ENCODE measurements at regions not wholly inside any gene's neighbourhood (a gene's known extent, or its start where the extent isn't known, plus 50 kb on each side); places are given as distances from the start of the nearest gene placed in this dataset.

DNA sequence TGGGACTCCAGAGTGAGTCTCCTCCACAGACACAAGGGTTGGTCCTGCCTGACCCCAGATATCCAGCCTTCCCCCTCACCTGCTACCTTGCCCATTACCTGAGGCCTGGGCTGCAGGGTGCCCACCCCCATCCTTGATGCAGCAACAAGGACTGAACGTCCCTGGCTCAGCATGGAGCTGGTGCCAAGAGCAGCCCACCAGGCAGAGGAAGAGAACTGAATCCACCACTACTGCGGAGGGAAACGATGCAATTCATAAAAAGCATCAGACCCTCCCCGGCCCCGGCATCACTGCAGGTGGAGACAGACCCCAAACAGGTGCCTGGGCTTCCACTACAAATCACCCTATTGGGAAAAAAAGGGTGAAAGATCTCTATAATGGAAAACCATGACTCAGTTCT, 131.0 kb upstream of the TNRC6C start:
- Histone ChIP-seq H3K4me2 (ENCODE audit: low read length) (no peak overlapping the region), H3K79me2 (ENCODE audit: control insufficient read depth, low read length) (no peaks in the 10 kb centered on the region), H3K36me3 (ENCODE audit: control insufficient read depth, low read length) (no peaks in the 10 kb centered on the region), H3K4me3 (ENCODE audit: low read length) (no peak overlapping the region), H3K9me2 (replicated peaks; ENCODE audit: control insufficient read depth, low read length) (no peaks in the 10 kb centered on the region), H3K9me3 (ENCODE audit: control insufficient read depth, insufficient read depth, low read length) (peaks cover 8% of the 10 kb centered on the region; the same call in 1 of the 2 replicates), H3K27ac (ENCODE audit: low read depth, low read length) (no peak overlapping the region), H3K27me3 (ENCODE audit: control insufficient read depth, low read length) (no peaks in the 10 kb centered on the region; the same call in 1 of the 2 replicates), H4K20me1 (ENCODE audit: control insufficient read depth, insufficient read depth, low read depth, low read length) (no peaks in the 10 kb centered on the region), H3K4me1 (ENCODE audit: control insufficient read depth, low read length) (no peaks in the 10 kb centered on the region), H3F3A (ENCODE audit: control insufficient read depth, insufficient read depth) (peaks cover 9% of the 10 kb centered on the region; the same call in 1 of the 2 replicates)
- TF ChIP-seq EZH2phosphoT487 (IDR thresholded peaks at IDR 0.05; ENCODE audit: borderline replicate concordance, low read length), result no peak
- TF ChIP-seq, protein P1, sequence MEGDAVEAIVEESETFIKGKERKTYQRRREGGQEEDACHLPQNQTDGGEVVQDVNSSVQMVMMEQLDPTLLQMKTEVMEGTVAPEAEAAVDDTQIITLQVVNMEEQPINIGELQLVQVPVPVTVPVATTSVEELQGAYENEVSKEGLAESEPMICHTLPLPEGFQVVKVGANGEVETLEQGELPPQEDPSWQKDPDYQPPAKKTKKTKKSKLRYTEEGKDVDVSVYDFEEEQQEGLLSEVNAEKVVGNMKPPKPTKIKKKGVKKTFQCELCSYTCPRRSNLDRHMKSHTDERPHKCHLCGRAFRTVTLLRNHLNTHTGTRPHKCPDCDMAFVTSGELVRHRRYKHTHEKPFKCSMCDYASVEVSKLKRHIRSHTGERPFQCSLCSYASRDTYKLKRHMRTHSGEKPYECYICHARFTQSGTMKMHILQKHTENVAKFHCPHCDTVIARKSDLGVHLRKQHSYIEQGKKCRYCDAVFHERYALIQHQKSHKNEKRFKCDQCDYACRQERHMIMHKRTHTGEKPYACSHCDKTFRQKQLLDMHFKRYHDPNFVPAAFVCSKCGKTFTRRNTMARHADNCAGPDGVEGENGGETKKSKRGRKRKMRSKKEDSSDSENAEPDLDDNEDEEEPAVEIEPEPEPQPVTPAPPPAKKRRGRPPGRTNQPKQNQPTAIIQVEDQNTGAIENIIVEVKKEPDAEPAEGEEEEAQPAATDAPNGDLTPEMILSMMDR (IDR thresholded peaks at IDR 0.05; ENCODE audit: low read depth, low read length, poor library complexity, severe bottlenecking), result no peak

DNA sequence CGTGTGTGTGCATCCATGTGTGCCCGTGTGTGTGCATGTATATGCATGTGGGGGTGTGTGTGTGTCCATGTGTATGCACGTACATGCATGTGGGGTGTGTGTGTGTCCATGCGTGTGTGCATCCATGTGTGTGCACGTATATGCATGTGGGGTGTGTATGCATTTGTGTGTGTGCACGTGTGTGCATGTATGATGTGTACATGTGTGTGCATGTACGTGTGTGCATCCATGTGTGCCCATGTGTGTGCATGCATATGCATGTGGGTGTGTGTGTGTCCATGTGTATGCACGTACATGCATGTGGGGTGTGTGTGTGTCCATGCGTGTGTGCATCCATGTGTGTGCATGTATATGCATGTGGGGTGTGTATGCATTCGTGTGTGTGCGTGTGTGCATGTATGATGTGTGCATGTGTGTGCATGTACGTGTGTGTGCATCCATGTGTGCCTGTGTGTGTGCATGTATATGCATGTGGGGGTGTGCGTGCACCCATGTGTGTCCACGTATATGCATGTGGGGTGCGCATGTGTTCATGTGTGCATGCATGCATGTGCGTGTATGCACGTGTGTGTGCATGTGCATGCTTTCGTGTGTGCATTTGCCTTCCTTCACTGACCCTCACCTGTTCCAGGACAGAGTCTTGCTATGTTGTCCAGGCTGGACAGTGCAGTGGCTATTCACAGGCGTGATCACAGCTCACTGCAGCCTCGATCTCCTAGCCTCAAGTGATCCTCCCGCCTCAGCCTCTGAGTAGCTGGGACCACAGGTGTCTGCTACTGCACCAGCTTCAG, 129.6 kb upstream of the TNRC6C start:
- Histone ChIP-seq H3K9me3 (ENCODE audit: control insufficient read depth, insufficient read depth, low read length) (peaks cover 8% of the 10 kb centered on the region; the same call in 1 of the 2 replicates), H3K27ac (ENCODE audit: low read depth, low read length) (no peak overlapping the region), H3K79me2 (ENCODE audit: control insufficient read depth, low read length) (no peaks in the 10 kb centered on the region), H3K9me2 (replicated peaks; ENCODE audit: control insufficient read depth, low read length) (no peaks in the 10 kb centered on the region), H3F3A (ENCODE audit: control insufficient read depth, insufficient read depth) (peaks cover 9% of the 10 kb centered on the region; the same call in 1 of the 2 replicates), H4K20me1 (ENCODE audit: control insufficient read depth, insufficient read depth, low read depth, low read length) (no peaks in the 10 kb centered on the region), H3K36me3 (ENCODE audit: control insufficient read depth, low read length) (no peaks in the 10 kb centered on the region), H3K4me3 (ENCODE audit: low read length) (no peak overlapping the region), H3K27me3 (ENCODE audit: control insufficient read depth, low read length) (peaks cover 3% of the 10 kb centered on the region; the same call in 1 of the 2 replicates), H3K4me1 (ENCODE audit: control insufficient read depth, low read length) (no peaks in the 10 kb centered on the region), H3K4me2 (ENCODE audit: low read length) (no peak overlapping the region)
- TF ChIP-seq, protein P1 (IDR thresholded peaks at IDR 0.05; ENCODE audit: low read depth, low read length, poor library complexity, severe bottlenecking), result no peak
- TF ChIP-seq EZH2phosphoT487 (IDR thresholded peaks at IDR 0.05; ENCODE audit: borderline replicate concordance, low read length), result no peak

- Histone ChIP-seq H3K4me1 (ENCODE audit: control insufficient read depth, low read length) (no peaks in the 10 kb centered on the region), H3F3A (ENCODE audit: control insufficient read depth, insufficient read depth) (peaks cover 9% of the 10 kb centered on the region; the same call in 1 of the 2 replicates), H3K4me2 (ENCODE audit: low read length) (no peak overlapping the region), H4K20me1 (ENCODE audit: control insufficient read depth, insufficient read depth, low read depth, low read length) (no peaks in the 10 kb centered on the region), H3K36me3 (ENCODE audit: control insufficient read depth, low read length) (no peaks in the 10 kb centered on the region), H3K4me3 (ENCODE audit: low read length) (no peak overlapping the region), H3K9me2 (replicated peaks; ENCODE audit: control insufficient read depth, low read length) (no peaks in the 10 kb centered on the region), H3K79me2 (ENCODE audit: control insufficient read depth, low read length) (no peaks in the 10 kb centered on the region), H3K27me3 (ENCODE audit: control insufficient read depth, low read length) (peaks cover 11% of the 10 kb centered on the region; the same call in 1 of the 2 replicates), H3K27ac (ENCODE audit: low read depth, low read length) (no peak overlapping the region), H3K9me3 (ENCODE audit: control insufficient read depth, insufficient read depth, low read length) (peaks cover 8% of the 10 kb centered on the region; the same call in 1 of the 2 replicates)
- TF ChIP-seq, protein P1 (IDR thresholded peaks at IDR 0.05; ENCODE audit: low read depth, low read length, poor library complexity, severe bottlenecking), result no peak
- no peak for TF ChIP-seq EZH2phosphoT487 (IDR thresholded peaks at IDR 0.05; ENCODE audit: borderline replicate concordance, low read length)
Measured at GRCh38 chr17:77829843-77830799, 128.4 kb upstream of the TNRC6C start.
